ENCODE measurements at regions not wholly inside any gene's neighbourhood (a gene's known extent, or its start where the extent isn't known, plus 50 kb on each side); places are given as distances from the start of the nearest gene placed in this dataset.

DNA sequence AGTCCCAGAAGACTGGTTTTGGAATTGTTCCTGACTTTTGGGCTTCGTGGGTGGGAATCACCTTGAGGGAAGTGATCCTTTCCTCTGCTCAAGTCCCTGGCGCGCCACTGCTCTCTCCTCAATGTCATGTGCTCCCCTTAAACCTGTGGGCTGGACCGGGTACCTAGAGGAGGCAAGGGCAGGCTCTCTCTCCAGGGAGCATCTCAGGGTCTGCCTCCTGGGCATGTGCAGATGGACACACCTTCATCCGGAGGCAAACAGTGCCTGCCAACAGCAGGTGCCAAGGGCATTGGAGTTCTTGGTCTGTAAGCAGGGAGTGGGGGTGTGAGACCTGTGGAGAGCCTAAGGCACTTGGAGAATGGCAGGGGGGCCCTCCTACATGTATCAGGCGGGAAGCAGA, 142.6 kb downstream of the INHBB start:
- Histone ChIP-seq H3K79me2 (ENCODE audit: control insufficient read depth in 1 of 2, insufficient read depth in 2 of 2, low read length in 2 of 2) (no peaks in the 10 kb centered on the region), H3K4ac (replicated peaks; ENCODE audit: insufficient read length, low read depth, low read length) (no peak overlapping the region), H3K4me1 (replicated peaks in 1 of 4; ENCODE audit: control insufficient read depth in 3 of 4, insufficient read depth in 4 of 4, low read length in 3 of 4) (peaks cover 0 to 6% (median 0%) of the 10 kb centered on the region in 4 experiments; a peak in 2 of 7 replicates), H4K20me1 (replicated peaks in 1 of 2; ENCODE audit: control insufficient read depth in 1 of 2, insufficient read depth in 2 of 2, low read length in 2 of 2) (peaks cover 2 to 3% of the 10 kb centered on the region in 2 experiments), H3K4me3 (ENCODE audit: extremely low read depth in 1 of 4, insufficient read depth in 2 of 4, low read depth in 3 of 4, low read length in 4 of 4) (no peak overlapping the region), H3K27me3 (replicated peaks in 1 of 4; ENCODE audit: control insufficient read depth in 3 of 4, extremely low read depth in 1 of 4, insufficient read depth in 3 of 4, low read length in 3 of 4) (peaks cover 0 to 21% (median 8%) of the 10 kb centered on the region in 4 experiments; a peak in 5 of 7 replicates), H3K9ac (replicated peaks in 1 of 4; ENCODE audit: extremely low read depth in 1 of 4, low read depth in 3 of 4, low read length in 3 of 4) (no peak overlapping the region), H2AFZ (ENCODE audit: low read length) (no peak overlapping the region), H2AK5ac (ENCODE audit: low read depth, low read length) (no peak overlapping the region), H4K5ac (ENCODE audit: insufficient read length, low read depth, low read length) (no peak overlapping the region), H4K91ac (replicated peaks; ENCODE audit: insufficient read length, low read length) (no peak overlapping the region), H3K36me3 (ENCODE audit: control insufficient read depth in 2 of 4, insufficient read depth in 4 of 4, low read length in 3 of 4) (no peaks in the 10 kb centered on the region), H3K23me2 (ENCODE audit: low read depth, low read length) (no peaks in the 10 kb centered on the region), H3K9me3 (ENCODE audit: insufficient read depth in 2 of 2, low read depth in 1 of 2, low read length in 1 of 2) (no peaks in the 10 kb centered on the region), H2BK12ac (ENCODE audit: low read depth, low read length) (no peak overlapping the region), H2BK5ac (ENCODE audit: low read depth, low read length) (no peak overlapping the region), H3K14ac (ENCODE audit: insufficient read length) (no peak overlapping the region), H3K79me1 (ENCODE audit: low read depth, low read length) (no peaks in the 10 kb centered on the region), H4K8ac (ENCODE audit: extremely low read depth, insufficient read depth, low read length) (no peak overlapping the region), H3K4me2 (ENCODE audit: insufficient read depth in 1 of 2, low read depth in 2 of 2, low read length in 2 of 2) (no peak overlapping the region), H3K18ac (ENCODE audit: extremely low read depth, low read length) (no peak overlapping the region), H2BK120ac (replicated peaks; ENCODE audit: low read depth, low read length) (no peak overlapping the region), H3K27ac (ENCODE audit: low read depth, low read length) (no peak overlapping the region), H3K56ac (replicated peaks; ENCODE audit: insufficient read length, low read depth, low read length) (no peak overlapping the region), H2BK15ac (ENCODE audit: low read length) (no peak overlapping the region), H3K23ac (ENCODE audit: insufficient read length) (no peak overlapping the region), H2BK20ac (ENCODE audit: low read length) (no peak overlapping the region)
- ChIA-PET CTCF (ENCODE audit: partially characterized antibody) (interaction anchor here (1.4 to 1.8 kb wide), 5 partner anchors 9 to 32 kb away, joined by 3 to 10 read pairs (median 4); no protein-coding TSS in a partner anchor), POLR2A (ENCODE audit: partially characterized antibody) (interaction anchor here (1.7 kb wide), 1 partner anchor 22 kb away, joined by 4 read pairs; no protein-coding TSS in a partner anchor)
- FAIRE-seq (no peak), DNase-seq (ENCODE audit: low read depth in 1 of 2, low spot score in 2 of 2) (no peak)
- WGBS, 2 experiments (ENCODE audit: extremely low coverage in 1 of 2, insufficient coverage in 1 of 2, insufficient read length in 1 of 2, insufficient replicate concordance in 2 of 2, low coverage in 1 of 2, low lambda C conversion rate in 2 of 2, missing lambda C conversion rate in 1 of 2) = 68% methylated on average over 6 of the region's 6 CpGs; no CpG with 5 or more reads in 1 of the 2 experiments
